ENCODE measurements at regions not wholly inside any gene's neighbourhood (a gene's known extent, or its start where the extent isn't known, plus 50 kb on each side); places are given as distances from the start of the nearest gene placed in this dataset.
A peak's percentile ranks its signal among the peaks of the same experiment; 100 is the strongest.

DNA sequence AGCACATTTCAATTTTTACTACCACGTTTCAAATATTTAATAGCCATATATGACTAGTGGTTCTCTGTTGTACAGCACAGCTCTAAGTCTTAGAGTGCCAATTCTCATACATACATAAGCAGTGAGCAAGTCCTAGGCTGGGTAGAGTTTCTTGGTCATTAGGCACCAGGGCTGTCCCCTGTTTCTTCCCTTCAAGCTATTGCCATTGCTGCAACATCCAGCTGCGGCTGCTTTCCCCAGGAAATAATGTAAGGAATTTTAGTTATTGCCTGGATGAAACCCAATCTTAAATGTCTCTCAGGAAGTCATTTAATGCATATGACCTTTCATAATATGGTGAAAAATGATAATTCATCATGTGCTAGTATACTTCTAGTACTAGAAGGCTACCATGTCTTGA is 74.1 kb upstream of the PPP3CA start:
- Histone ChIP-seq H3K9me3 (no peaks in the 10 kb centered on the region), H3K36me3 (no peaks in the 10 kb centered on the region), H3K4me1 (peaks cover 5% of the 10 kb centered on the region), H3K4me3 (no peak overlapping the region), H3K27ac (no peak overlapping the region), H3K27me3 (no peaks in the 10 kb centered on the region)
- DNase-seq (ENCODE audit: extremely low spot score in 2 of 2): no peak
- TF ChIP-seq POLR2AphosphoS5 (IDR thresholded peaks at IDR 0.05; ENCODE audit: insufficient read depth in 1 of 2, low read depth in 1 of 2): no peak
- TF ChIP-seq, protein P1, sequence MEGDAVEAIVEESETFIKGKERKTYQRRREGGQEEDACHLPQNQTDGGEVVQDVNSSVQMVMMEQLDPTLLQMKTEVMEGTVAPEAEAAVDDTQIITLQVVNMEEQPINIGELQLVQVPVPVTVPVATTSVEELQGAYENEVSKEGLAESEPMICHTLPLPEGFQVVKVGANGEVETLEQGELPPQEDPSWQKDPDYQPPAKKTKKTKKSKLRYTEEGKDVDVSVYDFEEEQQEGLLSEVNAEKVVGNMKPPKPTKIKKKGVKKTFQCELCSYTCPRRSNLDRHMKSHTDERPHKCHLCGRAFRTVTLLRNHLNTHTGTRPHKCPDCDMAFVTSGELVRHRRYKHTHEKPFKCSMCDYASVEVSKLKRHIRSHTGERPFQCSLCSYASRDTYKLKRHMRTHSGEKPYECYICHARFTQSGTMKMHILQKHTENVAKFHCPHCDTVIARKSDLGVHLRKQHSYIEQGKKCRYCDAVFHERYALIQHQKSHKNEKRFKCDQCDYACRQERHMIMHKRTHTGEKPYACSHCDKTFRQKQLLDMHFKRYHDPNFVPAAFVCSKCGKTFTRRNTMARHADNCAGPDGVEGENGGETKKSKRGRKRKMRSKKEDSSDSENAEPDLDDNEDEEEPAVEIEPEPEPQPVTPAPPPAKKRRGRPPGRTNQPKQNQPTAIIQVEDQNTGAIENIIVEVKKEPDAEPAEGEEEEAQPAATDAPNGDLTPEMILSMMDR (IDR thresholded peaks at IDR 0.05): no peak
- no peak for TF ChIP-seq POLR2A (IDR thresholded peaks at IDR 0.05)
- intact Hi-C loops (cut with DNase I): no loop called here

- Histone ChIP-seq H3K4me3 (no peak overlapping the region), H3K9me3 (no peaks in the 10 kb centered on the region), H3K4me1 (peaks cover 5% of the 10 kb centered on the region), H3K27me3 (no peaks in the 10 kb centered on the region), H3K27ac (no peak overlapping the region), H3K36me3 (no peaks in the 10 kb centered on the region)
- intact Hi-C loops (cut with DNase I): no loop called here
- TF ChIP-seq POLR2A (IDR thresholded peaks at IDR 0.05): no peak
- TF ChIP-seq, protein P1 (IDR thresholded peaks at IDR 0.05): no peak
- no peak for TF ChIP-seq POLR2AphosphoS5 (IDR thresholded peaks at IDR 0.05; ENCODE audit: insufficient read depth in 1 of 2, low read depth in 1 of 2)
- DNase-seq (ENCODE audit: extremely low spot score in 2 of 2): no peak
These were observed 73.3 kb upstream of the PPP3CA start for GRCh38 chr4:101420661-101421060.

DNA sequence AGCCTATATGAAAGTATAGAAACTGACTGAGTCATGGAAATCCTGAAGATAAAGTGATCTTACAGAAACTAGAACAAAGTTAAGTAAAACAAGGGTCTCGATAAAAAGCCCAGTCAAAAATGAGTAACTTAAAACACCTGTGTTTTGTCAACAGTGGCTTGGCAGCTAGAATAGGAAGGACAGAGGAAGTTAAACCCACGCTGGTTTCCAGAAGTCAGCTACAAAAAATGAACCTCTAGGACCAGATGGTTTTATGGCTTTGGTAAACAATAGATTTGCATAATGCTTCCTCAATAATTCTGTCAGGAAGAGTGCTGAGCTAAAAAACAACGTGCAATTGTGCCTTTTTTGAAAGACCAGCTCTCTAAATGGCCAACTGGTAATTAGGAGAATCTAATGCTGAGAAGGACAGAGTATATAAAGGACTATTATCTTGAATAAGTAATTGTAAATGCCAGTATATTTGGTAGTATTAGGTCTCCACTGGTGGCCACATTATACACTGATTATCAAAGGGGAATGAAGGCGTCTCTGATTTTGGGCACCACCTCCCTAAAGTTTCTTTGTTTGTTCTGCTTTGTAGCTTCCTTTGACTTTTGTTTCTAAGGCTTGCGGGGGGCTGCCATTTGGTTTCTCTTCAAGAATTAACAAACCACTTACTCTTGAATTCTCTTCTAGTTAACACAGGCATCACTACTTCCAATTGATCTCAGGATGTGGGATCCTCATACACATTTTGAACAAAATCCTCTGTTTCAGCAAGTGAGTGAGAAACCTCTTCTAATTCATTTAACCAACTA is 72.2 kb upstream of the PPP3CA start:
- intact Hi-C loops (cut with DNase I): no loop called here
- H3K9me3 ChIP-seq: no peaks in the 10 kb centered on the region
- DNase-seq (ENCODE audit: extremely low spot score in 2 of 2): no peak
- peaks cover 5% of the 10 kb centered on the region for H3K4me1 ChIP-seq
- no peak overlapping the region for H3K4me3 ChIP-seq
- TF ChIP-seq POLR2AphosphoS5 (IDR thresholded peaks at IDR 0.05; ENCODE audit: insufficient read depth in 1 of 2, low read depth in 1 of 2) (peak in 1 of 2 donors; percentile 38), POLR2A (IDR thresholded peaks at IDR 0.05) (no peak)
- TF ChIP-seq, protein P1 (IDR thresholded peaks at IDR 0.05): no peak
- H3K27ac ChIP-seq: no peak overlapping the region
- H3K27me3 ChIP-seq: no peaks in the 10 kb centered on the region
- H3K36me3 ChIP-seq: no peaks in the 10 kb centered on the region

GRCh38 chr4:101418466-101418865 is 71.1 kb upstream of the PPP3CA start:
- Histone ChIP-seq H3K4me3 (no peak overlapping the region), H3K27ac (no peak overlapping the region), H3K9me3 (no peaks in the 10 kb centered on the region), H3K4me1 (peaks cover 5% of the 10 kb centered on the region), H3K27me3 (no peaks in the 10 kb centered on the region), H3K36me3 (no peaks in the 10 kb centered on the region)
- intact Hi-C loops (cut with DNase I): no loop called here
- TF ChIP-seq POLR2AphosphoS5 (IDR thresholded peaks at IDR 0.05; ENCODE audit: insufficient read depth in 1 of 2, low read depth in 1 of 2) (no peak), POLR2A (IDR thresholded peaks at IDR 0.05) (no peak)
- TF ChIP-seq, protein P1 (IDR thresholded peaks at IDR 0.05): no peak
- DNase-seq (ENCODE audit: extremely low spot score in 2 of 2): no peak

GRCh38 chr4:101418055-101418454 is 70.7 kb upstream of the PPP3CA start:
- intact Hi-C loops (cut with DNase I): no loop called here
- Histone ChIP-seq H3K27ac (no peak overlapping the region), H3K4me3 (no peak overlapping the region), H3K9me3 (no peaks in the 10 kb centered on the region), H3K27me3 (no peaks in the 10 kb centered on the region), H3K4me1 (peaks cover 5% of the 10 kb centered on the region), H3K36me3 (no peaks in the 10 kb centered on the region)
- DNase-seq (ENCODE audit: extremely low spot score in 2 of 2): no peak
- TF ChIP-seq POLR2A (IDR thresholded peaks at IDR 0.05) (no peak), POLR2AphosphoS5 (IDR thresholded peaks at IDR 0.05; ENCODE audit: insufficient read depth in 1 of 2, low read depth in 1 of 2) (no peak)
- TF ChIP-seq, protein P1 (IDR thresholded peaks at IDR 0.05): no peak

Measured in vagina (tissue), 2 donors.